ENCODE measurements at regions not wholly inside any gene's neighbourhood (a gene's known extent, or its start where the extent isn't known, plus 50 kb on each side); places are given as distances from the start of the nearest gene placed in this dataset.

- TF ChIP-seq ZNF830 (tag by site-specific recombination; IDR thresholded peaks at IDR 0.05; ENCODE audit: low read depth) (no peak), PRDM10 (tag by site-specific recombination; IDR thresholded peaks at IDR 0.05) (no peak), ZNF18 (tag by site-specific recombination; IDR thresholded peaks at IDR 0.05) (no peak), CTCF (tag by site-specific recombination; IDR thresholded peaks at IDR 0.05) (no peak), MEIS1 (CRISPR knock-in tag; IDR thresholded peaks at IDR 0.05; ENCODE audit: borderline replicate concordance) (no peak), ZNF426 (tag by site-specific recombination; IDR thresholded peaks at IDR 0.05) (no peak), TCF7L2 (IDR thresholded peaks at IDR 0.05; ENCODE audit: borderline replicate concordance, low read depth, low read length) (no peak), ZNF311 (tag by site-specific recombination; IDR thresholded peaks at IDR 0.05; ENCODE audit: borderline replicate concordance) (no peak), ZBTB10 (tag by site-specific recombination; IDR thresholded peaks at IDR 0.05) (no peak), ZNF510 (tag by site-specific recombination; IDR thresholded peaks at IDR 0.05; ENCODE audit: insufficient replicate concordance) (no peak)
Observed at GRCh38 chr17:77317091-77317750, 176.5 kb downstream of the SEC14L1 start.
